HUES64 (cell line): ENCODE measurements at regions not wholly inside any gene's neighbourhood (a gene's known extent, or its start where the extent isn't known, plus 50 kb on each side); places are given as distances from the start of the nearest gene placed in this dataset.

ENCODE experiments used
- H3K27ac ChIP-seq: 2 replicates; pipeline ENCODE4 v1.7.0; 2013; ENCODE audit warnings: low read depth, low read length, inconsistent platforms
- H3K27me3 ChIP-seq: 2 replicates; pipeline ENCODE4 v1.6.1; 2013; ENCODE audit warnings: mild to moderate bottlenecking, low read length; ENCODE audit not compliant: insufficient read depth
- H3K36me3 ChIP-seq: 2 replicates; pipeline ENCODE4 v1.6.1; 2013; ENCODE audit warnings: mild to moderate bottlenecking, low read length; ENCODE audit not compliant: insufficient read depth
- H3K4me1 ChIP-seq: 2 replicates; pipeline ENCODE4 v1.6.1; 2013; ENCODE audit warnings: mild to moderate bottlenecking, low read length, moderate library complexity; ENCODE audit not compliant: insufficient read depth
- H3K4me3 ChIP-seq: 2 replicates; pipeline ENCODE4 v1.5.1; 2013; ENCODE audit warnings: mild to moderate bottlenecking, low read length, moderate library complexity
- H3K9ac ChIP-seq: 2 replicates; pipeline ENCODE4 v1.6.1; 2013; ENCODE audit warnings: mild to moderate bottlenecking, low read depth, low read length
- H3K9me3 ChIP-seq: 2 replicates; pipeline ENCODE4 v1.6.1; 2013; ENCODE audit warnings: low read depth, low read length; ENCODE audit not compliant: insufficient read depth
- WGBS: fragments of 150-250, 120-280 bp; methylation state at CpG from one replicate; pipeline ENCODE4 v1.1.7; 2013; ENCODE audit warnings: missing lambda C conversion rate; 5-methylcytosine and 5-hydroxymethylcytosine counted together

DNA sequence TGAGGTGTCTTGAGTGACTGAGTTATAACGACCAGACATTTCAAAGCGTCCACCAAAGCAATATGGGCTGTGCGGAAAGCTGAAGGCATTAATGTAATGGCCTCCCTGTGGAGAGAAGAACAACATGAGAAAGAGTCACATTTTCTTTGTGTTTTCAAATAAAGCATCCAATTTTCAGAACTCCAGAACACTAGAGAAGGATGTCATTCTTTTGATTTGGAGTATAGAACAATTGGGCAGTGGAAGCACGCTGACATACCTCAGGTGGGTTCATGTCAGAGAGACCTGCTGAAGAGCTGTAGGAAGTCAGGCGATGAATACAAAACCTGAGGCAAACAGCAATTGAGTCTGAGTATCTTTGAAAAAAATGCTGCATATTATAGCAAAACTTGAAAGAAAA lies 556.5 kb downstream of the GABRG2 start:
- Histone ChIP-seq H3K9me3 (peaks cover 20% of the 10 kb centered on the region), H3K36me3 (no peaks in the 10 kb centered on the region)
- 95% methylated on average over 5 of the region's 5 CpGs for WGBS

DNA sequence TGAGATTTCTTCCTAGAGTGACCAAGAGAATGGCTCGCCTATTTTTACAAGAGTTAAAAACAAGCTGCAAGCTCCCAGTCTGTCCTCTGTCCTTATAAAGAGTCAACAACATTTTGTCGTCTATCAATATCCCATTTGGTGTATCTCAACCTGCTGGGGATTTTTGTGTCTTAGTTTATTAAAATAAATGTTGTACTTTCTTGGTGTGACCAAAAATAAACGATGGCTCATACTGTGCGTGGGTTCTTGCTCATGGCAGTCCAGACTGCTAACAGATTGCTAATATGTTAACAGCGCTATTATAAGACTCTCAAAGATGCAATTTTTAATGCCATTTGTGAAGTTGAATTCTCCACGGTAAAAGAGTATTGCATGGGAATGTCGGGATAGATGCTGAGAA lies 569.9 kb downstream of the GABRG2 start:
- no peak overlapping the region for H3K4me3 ChIP-seq
- H3K27me3 ChIP-seq: no peaks in the 10 kb centered on the region
- peaks cover 28% of the 10 kb centered on the region for H3K9me3 ChIP-seq
- H3K9ac ChIP-seq: no peak overlapping the region
- no peak overlapping the region for H3K27ac ChIP-seq
- WGBS: 97% methylated on average over 7 of the region's 7 CpGs
- peaks cover 36% of the 10 kb centered on the region for H3K4me1 ChIP-seq
- H3K36me3 ChIP-seq: no peaks in the 10 kb centered on the region

More for the DNA sequence above, 556.5 kb downstream of the GABRG2 start:
- no peaks in the 10 kb centered on the region for H3K4me1 ChIP-seq
- H3K4me3 ChIP-seq: no peak overlapping the region
- H3K27ac ChIP-seq: no peak overlapping the region
- no peaks in the 10 kb centered on the region for H3K27me3 ChIP-seq
- no peak overlapping the region for H3K9ac ChIP-seq

DNA sequence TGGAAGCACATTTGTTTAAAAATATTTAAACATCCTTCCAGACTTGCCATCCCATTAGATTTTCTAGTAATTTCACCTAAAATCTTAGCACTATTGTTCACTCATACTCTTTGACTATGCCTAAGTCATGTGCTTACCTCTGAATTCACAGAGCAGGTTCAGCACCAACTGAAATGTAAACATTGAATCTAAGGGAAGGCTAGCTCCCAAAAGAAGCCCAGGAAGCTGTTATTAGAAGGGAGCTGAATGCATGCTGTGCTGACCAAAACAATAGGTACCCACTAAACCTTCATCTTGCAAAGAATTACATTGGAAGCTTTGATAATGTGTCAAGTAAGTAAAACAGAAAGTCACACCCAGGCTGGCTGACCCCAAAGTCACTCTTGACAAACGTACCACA lies 571.3 kb downstream of the GABRG2 start:
- no peak overlapping the region for H3K4me3 ChIP-seq
- no peaks in the 10 kb centered on the region for H3K27me3 ChIP-seq
- H3K9me3 ChIP-seq: peaks cover 16% of the 10 kb centered on the region
- peaks cover 36% of the 10 kb centered on the region for H3K4me1 ChIP-seq
- H3K9ac ChIP-seq: no peak overlapping the region
- H3K36me3 ChIP-seq: no peaks in the 10 kb centered on the region
- 48% methylated on average over 1 of the region's 1 CpG for WGBS
- H3K27ac ChIP-seq: no peak overlapping the region

DNA sequence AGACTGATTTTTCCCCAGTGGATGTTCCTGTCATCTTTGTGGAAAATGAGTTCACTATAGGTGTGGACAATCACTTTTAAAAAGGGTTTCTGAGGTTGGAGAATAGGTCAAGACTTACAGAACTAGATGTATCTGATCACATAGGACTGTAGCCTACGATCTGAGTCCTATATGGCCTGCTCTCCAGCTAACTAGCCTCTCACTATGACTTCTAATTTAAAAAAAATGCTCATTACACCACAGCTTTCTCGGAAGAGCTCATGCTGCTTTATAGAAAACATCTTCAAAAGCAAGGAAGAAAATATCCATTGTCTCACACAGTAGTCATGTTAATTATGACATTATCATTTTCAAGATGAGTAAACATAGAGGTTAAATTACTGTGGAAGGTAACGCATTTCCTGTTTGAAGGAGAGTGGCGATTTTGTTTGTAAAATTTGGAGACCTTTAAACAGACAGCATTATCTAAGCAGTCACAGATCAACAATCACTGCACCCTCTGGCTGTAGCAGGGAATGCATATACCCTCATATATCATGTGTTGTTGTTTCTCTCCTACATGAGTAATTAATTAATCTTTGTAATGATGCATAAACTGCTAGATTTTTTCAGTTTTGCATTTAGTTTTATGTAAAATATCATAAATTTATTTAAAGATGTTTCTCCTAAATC lies 573.7 kb downstream of the GABRG2 start:
- Histone ChIP-seq H3K4me1 (peaks cover 36% of the 10 kb centered on the region), H3K27ac (peak overlapping the region; percentile 32; the same call in 1 of the 2 replicates), H3K36me3 (no peaks in the 10 kb centered on the region), H3K9me3 (no peaks in the 10 kb centered on the region), H3K27me3 (no peaks in the 10 kb centered on the region), H3K4me3 (0 out of 2 replicates have a peak overlapping the region, but pooled peaks have one; percentile 11), H3K9ac (no peak overlapping the region)
- WGBS: 33% methylated on average over 2 of the region's 4 CpGs

DNA sequence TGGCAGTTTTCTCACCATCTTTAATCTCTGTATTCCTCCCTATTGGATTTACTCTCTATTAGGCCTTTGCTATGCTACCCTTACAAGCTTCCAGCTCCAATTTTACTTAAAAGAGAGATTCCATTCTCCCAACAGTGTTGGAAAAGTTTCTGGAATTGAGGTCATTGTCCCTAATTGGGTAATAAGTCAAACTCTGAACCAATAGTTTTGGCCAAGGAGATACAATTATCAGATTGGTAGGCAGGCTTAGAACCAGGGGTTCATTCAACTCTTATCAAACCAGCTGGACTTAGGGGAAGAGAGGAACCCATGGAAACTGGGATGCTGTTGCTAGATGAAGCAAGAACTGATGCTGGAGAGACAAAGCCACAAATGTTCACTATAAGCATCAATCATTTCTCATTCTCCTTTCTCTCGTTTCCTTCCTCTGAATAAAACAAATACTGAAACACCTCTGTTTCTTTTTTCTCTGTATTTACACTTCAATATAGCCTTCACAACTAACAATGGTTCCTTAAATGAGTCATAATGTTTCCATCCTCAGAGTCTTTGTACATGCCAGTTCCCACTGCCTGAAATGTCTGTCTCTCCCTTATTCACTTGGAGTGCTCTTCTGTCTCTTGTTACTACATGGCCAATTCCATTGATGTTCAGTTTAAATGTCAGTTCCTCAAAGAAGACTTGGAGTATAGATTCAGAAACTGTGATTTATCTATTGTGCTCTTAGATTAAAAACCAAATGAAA lies 587.3 kb downstream of the GABRG2 start:
- H3K4me3 ChIP-seq: no peak overlapping the region
- 90% methylated on average over 1 of the region's 1 CpG for WGBS
- H3K36me3 ChIP-seq: no peaks in the 10 kb centered on the region
- H3K4me1 ChIP-seq: no peaks in the 10 kb centered on the region
- H3K27me3 ChIP-seq: no peaks in the 10 kb centered on the region
- H3K9ac ChIP-seq: no peak overlapping the region
- no peak overlapping the region for H3K27ac ChIP-seq
- H3K9me3 ChIP-seq: peaks cover 4% of the 10 kb centered on the region; the same call in 1 of the 2 replicates

DNA sequence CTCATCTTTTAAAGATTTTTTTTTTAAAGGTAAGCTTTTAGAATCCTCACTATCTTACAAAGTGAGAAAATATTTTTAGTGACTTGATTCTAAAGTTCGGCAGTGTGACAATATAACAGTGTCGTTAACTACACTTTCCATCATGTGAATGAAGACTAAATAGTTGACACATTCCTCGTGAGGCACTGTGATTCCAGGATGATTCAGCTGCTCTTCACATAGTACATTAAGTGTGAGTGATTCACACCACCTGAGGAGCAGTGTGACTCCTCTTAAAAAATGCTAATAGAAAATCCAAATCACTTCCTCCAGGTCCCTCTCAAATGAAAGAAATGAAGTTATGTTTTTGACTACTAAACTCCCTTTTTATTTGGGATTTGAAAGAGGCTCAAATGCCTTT lies 589.5 kb downstream of the GABRG2 start:
- H3K27me3 ChIP-seq: no peaks in the 10 kb centered on the region
- H3K27ac ChIP-seq: no peak overlapping the region
- H3K4me3 ChIP-seq: no peak overlapping the region
- no peaks in the 10 kb centered on the region for H3K36me3 ChIP-seq
- no peaks in the 10 kb centered on the region for H3K4me1 ChIP-seq
- no peak overlapping the region for H3K9ac ChIP-seq
- WGBS: 94% methylated on average over 3 of the region's 3 CpGs
- H3K9me3 ChIP-seq: no peaks in the 10 kb centered on the region

DNA sequence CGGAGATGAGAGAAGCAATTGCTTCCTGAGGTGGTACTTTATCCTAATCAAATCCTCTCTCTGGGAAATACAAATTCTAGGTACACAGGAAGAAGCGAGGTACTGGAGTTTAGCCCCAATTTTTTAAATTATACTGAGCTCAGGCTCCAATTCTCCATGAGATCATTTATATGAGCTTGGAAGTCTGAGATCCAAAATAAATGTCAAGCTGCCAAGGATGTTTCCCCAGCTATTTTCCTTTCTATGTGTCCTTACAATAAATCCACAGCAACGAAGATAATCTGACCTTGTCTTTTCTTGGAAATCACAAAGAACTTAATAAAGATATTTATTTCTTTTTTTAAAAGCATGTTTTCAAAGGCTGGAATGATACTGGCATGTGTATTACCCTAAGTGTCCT lies 597.3 kb downstream of the GABRG2 start:
- Histone ChIP-seq H3K36me3 (no peaks in the 10 kb centered on the region), H3K9ac (no peak overlapping the region), H3K27me3 (no peaks in the 10 kb centered on the region), H3K4me1 (no peaks in the 10 kb centered on the region), H3K4me3 (no peak overlapping the region), H3K9me3 (no peaks in the 10 kb centered on the region), H3K27ac (no peak overlapping the region)
- 100% methylated on average over 2 of the region's 3 CpGs for WGBS

DNA sequence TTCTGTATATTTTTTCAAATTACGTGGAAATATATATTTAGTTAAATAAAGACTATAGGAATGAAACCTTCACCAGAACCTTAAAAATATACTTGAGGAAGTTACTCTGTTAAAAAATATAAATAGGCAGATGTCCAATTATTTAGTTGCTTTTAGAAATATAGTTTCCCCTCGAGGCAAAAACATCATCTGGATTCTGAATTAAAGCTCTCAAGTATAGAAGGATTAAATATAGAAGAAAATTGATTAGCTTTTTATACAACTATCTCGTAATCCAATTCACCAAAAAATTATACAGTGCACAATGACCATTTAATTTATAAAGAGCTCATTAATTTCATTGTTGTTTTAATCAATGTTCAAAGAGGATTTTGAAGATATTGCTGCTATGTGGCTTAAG lies 601.4 kb downstream of the GABRG2 start:
- no CpG with 5 or more reads among the region's 3 CpGs for WGBS
- no peak overlapping the region for H3K9ac ChIP-seq
- no peaks in the 10 kb centered on the region for H3K9me3 ChIP-seq
- H3K4me3 ChIP-seq: no peak overlapping the region
- H3K27ac ChIP-seq: no peak overlapping the region
- no peaks in the 10 kb centered on the region for H3K27me3 ChIP-seq
- H3K36me3 ChIP-seq: no peaks in the 10 kb centered on the region
- no peaks in the 10 kb centered on the region for H3K4me1 ChIP-seq

DNA sequence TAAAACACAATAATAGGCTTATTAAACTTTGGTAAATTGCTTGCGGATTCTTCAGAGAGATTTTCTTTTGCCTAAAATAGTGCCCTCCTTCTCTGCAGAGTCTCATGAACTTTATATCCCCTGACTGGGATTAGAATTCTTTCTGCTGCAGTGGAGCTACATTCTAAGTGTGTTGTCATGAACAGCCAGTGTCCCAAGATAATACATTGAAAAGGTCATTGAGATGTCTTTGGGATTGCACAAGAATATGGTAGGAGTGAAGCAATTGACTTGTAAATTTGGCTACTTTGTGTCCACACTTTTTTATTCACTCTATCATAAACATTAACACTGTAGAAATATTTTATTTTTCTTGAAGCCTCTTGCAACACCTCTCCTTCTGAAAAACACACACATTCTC lies 604.5 kb downstream of the GABRG2 start:
- Histone ChIP-seq H3K9ac (no peak overlapping the region), H3K36me3 (no peaks in the 10 kb centered on the region)
- whole genome bisulfite sequencing: 100% methylated on average over 1 of the region's 1 CpG

DNA sequence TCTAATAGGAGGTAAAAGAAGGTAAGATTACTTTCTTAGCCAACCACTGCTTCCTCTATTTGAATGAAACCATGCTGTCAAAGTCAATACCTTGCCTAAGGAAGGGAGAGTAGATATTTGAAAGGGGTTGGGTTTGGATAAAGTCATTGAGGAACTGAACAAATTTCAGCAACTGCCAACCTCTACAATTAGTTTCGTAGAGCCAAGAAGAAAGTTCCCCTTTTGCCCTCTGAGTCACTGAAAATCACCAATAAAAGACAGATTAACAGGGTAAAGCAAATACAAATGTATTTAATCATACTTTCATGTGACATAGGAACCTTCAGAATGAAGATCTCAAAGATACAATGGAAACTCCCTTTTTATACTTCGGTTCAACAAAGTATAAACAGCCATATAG lies 615.7 kb downstream of the GABRG2 start:
- no peak overlapping the region for H3K9ac ChIP-seq
- H3K27ac ChIP-seq: no peak overlapping the region
- H3K27me3 ChIP-seq: no peaks in the 10 kb centered on the region
- no peak overlapping the region for H3K4me3 ChIP-seq
- no peaks in the 10 kb centered on the region for H3K4me1 ChIP-seq
- H3K9me3 ChIP-seq: no peaks in the 10 kb centered on the region
- 100% methylated on average over 1 of the region's 2 CpGs for WGBS
- H3K36me3 ChIP-seq: no peaks in the 10 kb centered on the region

More for the DNA sequence above, 604.5 kb downstream of the GABRG2 start:
- no peak overlapping the region for H3K4me3 ChIP-seq
- H3K9me3 ChIP-seq: no peaks in the 10 kb centered on the region
- H3K27ac ChIP-seq: no peak overlapping the region
- H3K4me1 ChIP-seq: no peaks in the 10 kb centered on the region
- no peaks in the 10 kb centered on the region for H3K27me3 ChIP-seq

DNA sequence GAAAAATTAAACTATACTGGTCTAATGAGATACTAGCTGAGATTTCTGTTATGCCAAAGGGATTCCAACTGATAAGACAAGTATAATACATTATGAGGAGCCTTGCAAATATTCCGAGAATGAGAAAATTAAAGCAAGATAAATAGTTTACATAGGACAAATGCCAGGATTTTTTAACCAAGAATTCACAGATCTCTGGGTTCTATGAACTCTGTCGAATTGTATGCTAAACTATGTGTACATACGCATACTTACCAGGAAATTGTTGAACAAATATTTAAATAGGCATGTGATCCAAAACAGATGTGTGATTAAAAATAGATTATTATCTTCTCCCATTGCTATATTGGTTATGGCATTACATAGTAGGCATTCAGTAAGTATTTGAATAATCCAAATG lies 616.6 kb downstream of the GABRG2 start:
- WGBS: 86% methylated on average over 2 of the region's 3 CpGs

More for the DNA sequence above, 616.6 kb downstream of the GABRG2 start:
- H3K9me3 ChIP-seq: no peaks in the 10 kb centered on the region
- H3K9ac ChIP-seq: no peak overlapping the region
- H3K27ac ChIP-seq: no peak overlapping the region
- H3K36me3 ChIP-seq: no peaks in the 10 kb centered on the region
- no peaks in the 10 kb centered on the region for H3K27me3 ChIP-seq
- no peaks in the 10 kb centered on the region for H3K4me1 ChIP-seq
- no peak overlapping the region for H3K4me3 ChIP-seq
